ENCODE measurements at regions not wholly inside any gene's neighbourhood (a gene's known extent, or its start where the extent isn't known, plus 50 kb on each side); places are given as distances from the start of the nearest gene placed in this dataset.

GRCh38 chr18:27899893-27900292 lies 277.0 kb downstream of the CDH2 start:
- no peak for DNase-seq (ENCODE audit: low spot score)
- in situ Hi-C loops (cut with HindIII; ENCODE audit: low sequenced_read_pairs): no loop called here

GRCh38 chr18:27894746-27895145 lies 282.2 kb downstream of the CDH2 start:
- DNase-seq (ENCODE audit: low spot score): no peak
- in situ Hi-C loops (cut with HindIII; ENCODE audit: low sequenced_read_pairs): no loop called here

- in situ Hi-C loops (cut with HindIII; ENCODE audit: low sequenced_read_pairs): no loop called here
These were observed 289.0 kb downstream of the CDH2 start for GRCh38 chr18:27887711-27888495.

GRCh38 chr18:27887287-27887686 lies 289.6 kb downstream of the CDH2 start:
- in situ Hi-C loops (cut with HindIII; ENCODE audit: low sequenced_read_pairs): no loop called here
- DNase-seq (ENCODE audit: low spot score): no peak

More at GRCh38 chr18:27887711-27888495, 289.0 kb downstream of the CDH2 start:
- no peak for DNase-seq (ENCODE audit: low spot score)

- DNase-seq (ENCODE audit: low spot score): no peak
- in situ Hi-C loops (cut with HindIII; ENCODE audit: low sequenced_read_pairs): no loop called here
These were observed 297.4 kb downstream of the CDH2 start for GRCh38 chr18:27879540-27879939.

- in situ Hi-C loops (cut with HindIII; ENCODE audit: low sequenced_read_pairs): no loop called here
- peak; percentile 87 for DNase-seq (ENCODE audit: low spot score)
These were observed 305.2 kb downstream of the CDH2 start for GRCh38 chr18:27871726-27872125.

- no peak for DNase-seq (ENCODE audit: low spot score)
- in situ Hi-C loops (cut with HindIII; ENCODE audit: low sequenced_read_pairs): no loop called here
These were observed 307.2 kb downstream of the CDH2 start for GRCh38 chr18:27869735-27870134.

- in situ Hi-C loops (cut with HindIII; ENCODE audit: low sequenced_read_pairs): no loop called here
- DNase-seq (ENCODE audit: low spot score): no peak
These were observed 311.5 kb downstream of the CDH2 start for GRCh38 chr18:27865431-27865830.

GRCh38 chr18:27863780-27864430 lies 313.0 kb downstream of the CDH2 start:
- in situ Hi-C loops (cut with HindIII; ENCODE audit: low sequenced_read_pairs): no loop called here
- DNase-seq (ENCODE audit: low spot score): peak; percentile 71

GRCh38 chr18:27862041-27862682 lies 314.8 kb downstream of the CDH2 start:
- DNase-seq (ENCODE audit: low spot score): peak; percentile 57
- in situ Hi-C loops (cut with HindIII; ENCODE audit: low sequenced_read_pairs): no loop called here

GRCh38 chr18:27861539-27861938 lies 315.4 kb downstream of the CDH2 start:
- in situ Hi-C loops (cut with HindIII; ENCODE audit: low sequenced_read_pairs): no loop called here
- DNase-seq (ENCODE audit: low spot score): peak; percentile 90

GRCh38 chr18:27860701-27861107 lies 316.2 kb downstream of the CDH2 start:
- in situ Hi-C loops (cut with HindIII; ENCODE audit: low sequenced_read_pairs): no loop called here
- DNase-seq (ENCODE audit: low spot score): peak; percentile 44

- DNase-seq (ENCODE audit: low spot score): no peak
- in situ Hi-C loops (cut with HindIII; ENCODE audit: low sequenced_read_pairs): no loop called here
These were observed 316.9 kb downstream of the CDH2 start for GRCh38 chr18:27860011-27860410.

- in situ Hi-C loops (cut with HindIII; ENCODE audit: low sequenced_read_pairs): no loop called here
- no peak for DNase-seq (ENCODE audit: low spot score)
These were observed 320.1 kb downstream of the CDH2 start for GRCh38 chr18:27856820-27857219.

- in situ Hi-C loops (cut with HindIII; ENCODE audit: low sequenced_read_pairs): no loop called here
These were observed 321.4 kb downstream of the CDH2 start for GRCh38 chr18:27855486-27855885.

GRCh38 chr18:27854631-27855030 lies 322.3 kb downstream of the CDH2 start:
- in situ Hi-C loops (cut with HindIII; ENCODE audit: low sequenced_read_pairs): no loop called here

More at GRCh38 chr18:27855486-27855885, 321.4 kb downstream of the CDH2 start:
- no peak for DNase-seq (ENCODE audit: low spot score)

GRCh38 chr18:27848336-27848735 lies 328.6 kb downstream of the CDH2 start:
- no peak for DNase-seq (ENCODE audit: low spot score)
- in situ Hi-C loops (cut with HindIII; ENCODE audit: low sequenced_read_pairs): no loop called here

More at GRCh38 chr18:27854631-27855030, 322.3 kb downstream of the CDH2 start:
- DNase-seq (ENCODE audit: low spot score): no peak

GRCh38 chr18:27847412-27847811 lies 329.5 kb downstream of the CDH2 start:
- in situ Hi-C loops (cut with HindIII; ENCODE audit: low sequenced_read_pairs): no loop called here
- no peak for DNase-seq (ENCODE audit: low spot score)

GRCh38 chr18:27845897-27846296 lies 331.0 kb downstream of the CDH2 start:
- DNase-seq (ENCODE audit: low spot score): no peak

More at GRCh38 chr18:27845897-27846296, 331.0 kb downstream of the CDH2 start:
- in situ Hi-C loops (cut with HindIII; ENCODE audit: low sequenced_read_pairs): no loop called here

All from G401 (cell line).